ENCODE measurements at regions not wholly inside any gene's neighbourhood (a gene's known extent, or its start where the extent isn't known, plus 50 kb on each side); places are given as distances from the start of the nearest gene placed in this dataset.
"Not testable (repeated sequence)": the region's sequence is repeated elsewhere in the genome, so short reads cannot be mapped to it uniquely, and the experiment has no call there.

DNA sequence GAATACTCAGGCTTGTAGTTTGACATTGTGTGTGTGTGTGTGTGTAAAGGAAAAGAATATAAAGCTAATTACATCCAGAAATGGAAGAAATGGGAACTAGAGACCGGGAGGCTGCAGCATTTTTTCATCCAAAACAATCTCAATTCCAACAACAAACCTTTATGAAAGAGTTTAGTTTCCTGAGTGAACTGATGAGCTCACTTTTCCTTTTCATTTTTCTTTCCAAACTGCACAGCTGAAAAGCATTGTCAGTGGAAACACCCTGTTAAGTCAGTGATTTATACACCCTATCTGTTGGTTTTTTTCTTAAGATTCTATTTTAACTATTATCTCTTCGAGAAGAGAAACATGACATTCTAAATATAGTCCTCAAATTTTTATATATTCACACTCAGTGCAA, 130.9 kb downstream of the RFPL4B start:
- Histone ChIP-seq H3K27ac (no peak overlapping the region), H3K4me1 (ENCODE audit: insufficient read depth) (no peaks in the 10 kb centered on the region), H3K4me3 (no peak overlapping the region), H3K9me3 (no peaks in the 10 kb centered on the region), H3K27me3 (no peaks in the 10 kb centered on the region), H3K36me3 (no peaks in the 10 kb centered on the region)
- 1 to 5% (median 4%) methylated on average over 2 of the region's 2 CpGs for WGBS, 3 donors
- no peak for TF ChIP-seq POLR2A (IDR thresholded peaks at IDR 0.05)
- TF ChIP-seq EP300 (IDR thresholded peaks at IDR 0.05), result no peak
- no peak for TF ChIP-seq CTCF (IDR thresholded peaks at IDR 0.05)
- DNase-seq, result no peak
- intact Hi-C loops (cut with DNase I), result no loop called here

DNA sequence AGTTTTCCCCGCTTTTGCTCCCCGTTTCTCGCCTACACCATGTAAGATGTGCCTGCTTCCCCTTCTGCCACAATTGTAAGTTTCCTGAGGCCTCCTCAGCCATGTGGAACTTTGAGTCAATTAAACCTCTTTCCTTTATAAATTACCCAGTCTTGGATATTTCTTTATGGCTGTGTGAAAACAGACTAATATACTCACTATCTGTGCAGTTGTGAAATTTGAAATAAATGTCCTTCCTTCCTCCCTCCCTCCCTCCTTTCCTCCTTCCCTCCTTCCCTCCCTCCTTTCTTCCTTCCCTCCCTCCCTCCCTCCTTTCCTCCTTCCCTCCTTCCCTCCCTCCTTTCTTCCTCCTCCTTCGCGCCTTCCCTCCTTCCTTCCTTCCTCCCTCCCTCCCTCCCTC, 132.8 kb downstream of the RFPL4B start:
- H3K27ac ChIP-seq; H3K4me3 ChIP-seq; H3K36me3 ChIP-seq; intact Hi-C loops (cut with DNase I); H3K4me1 ChIP-seq (ENCODE audit: insufficient read depth); H3K9me3 ChIP-seq; H3K27me3 ChIP-seq; DNase-seq: not testable (repeated sequence)
- WGBS, 3 donors, result 96 to 99% (median 97%) methylated on average over 5 of the region's 5 CpGs

GRCh38 chr6:112480553-112480952, 133.4 kb downstream of the RFPL4B start:
- TF ChIP-seq POLR2A (IDR thresholded peaks at IDR 0.05) (no peak), EP300 (IDR thresholded peaks at IDR 0.05) (no peak), CTCF (IDR thresholded peaks at IDR 0.05) (no peak)
- no peak overlapping the region for H3K27ac ChIP-seq
- intact Hi-C loops (cut with DNase I), result no loop called here
- H3K4me3 ChIP-seq, result no peak overlapping the region
- no peaks in the 10 kb centered on the region for H3K36me3 ChIP-seq
- no peaks in the 10 kb centered on the region for H3K9me3 ChIP-seq
- 86 to 92% (median 91%) methylated on average over 1 of the region's 1 CpG for WGBS, 3 donors
- no peak for DNase-seq
- no peaks in the 10 kb centered on the region for H3K27me3 ChIP-seq
- no peaks in the 10 kb centered on the region for H3K4me1 ChIP-seq (ENCODE audit: insufficient read depth)

GRCh38 chr6:112481211-112481610, 134.1 kb downstream of the RFPL4B start:
- Histone ChIP-seq H3K27ac (no peak overlapping the region), H3K4me1 (ENCODE audit: insufficient read depth) (no peaks in the 10 kb centered on the region), H3K4me3 (no peak overlapping the region), H3K27me3 (no peaks in the 10 kb centered on the region), H3K9me3 (no peaks in the 10 kb centered on the region), H3K36me3 (no peaks in the 10 kb centered on the region)
- WGBS, 3 donors, result 78 to 91% (median 83%) methylated on average over 2 of the region's 2 CpGs
- no peak for TF ChIP-seq POLR2A (IDR thresholded peaks at IDR 0.05)
- no peak for TF ChIP-seq CTCF (IDR thresholded peaks at IDR 0.05)
- TF ChIP-seq EP300 (IDR thresholded peaks at IDR 0.05), result no peak
- DNase-seq, result no peak
- intact Hi-C loops (cut with DNase I), result no loop called here

DNA sequence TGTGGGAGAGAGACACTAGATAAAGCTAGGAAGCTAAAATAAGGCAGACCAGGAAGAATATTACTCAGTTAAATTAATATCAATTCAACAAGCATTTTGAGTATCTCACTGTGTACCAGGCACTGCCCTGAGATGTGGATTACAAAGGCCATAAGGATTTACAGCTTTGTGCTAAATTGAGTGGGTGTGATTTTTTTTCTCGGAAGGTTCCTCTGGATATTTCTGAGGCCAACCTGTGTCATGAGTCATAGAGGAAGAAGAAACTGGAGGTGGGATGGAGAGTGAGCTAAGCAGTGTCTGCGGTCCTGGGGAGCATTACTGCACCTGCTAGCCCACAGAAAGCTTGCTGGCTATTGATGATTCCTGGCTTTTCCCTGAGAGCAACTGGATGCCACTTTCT, 135.2 kb downstream of the RFPL4B start:
- TF ChIP-seq EP300 (IDR thresholded peaks at IDR 0.05), result no peak
- no peak for TF ChIP-seq CTCF (IDR thresholded peaks at IDR 0.05)
- intact Hi-C loops (cut with DNase I), result no loop called here
- 41 to 55% (median 49%) methylated on average over 2 of the region's 2 CpGs for WGBS, 3 donors

More for the DNA sequence above, 135.2 kb downstream of the RFPL4B start:
- no peak for DNase-seq
- H3K4me1 ChIP-seq (ENCODE audit: insufficient read depth), result no peaks in the 10 kb centered on the region
- H3K4me3 ChIP-seq, result no peak overlapping the region
- H3K27me3 ChIP-seq, result no peaks in the 10 kb centered on the region
- no peak overlapping the region for H3K27ac ChIP-seq
- no peaks in the 10 kb centered on the region for H3K36me3 ChIP-seq
- no peaks in the 10 kb centered on the region for H3K9me3 ChIP-seq

Data from ovary (tissue), 7 donors.